ENCODE measurements at regions not wholly inside any gene's neighbourhood (a gene's known extent, or its start where the extent isn't known, plus 50 kb on each side); places are given as distances from the start of the nearest gene placed in this dataset.

- H3K36me3 ChIP-seq (ENCODE audit: control insufficient read depth, insufficient read depth, low read length): no peaks in the 10 kb centered on the region
- CTCF ChIA-PET: interaction anchor here (1.8 kb wide), 1 partner anchor 9 kb away, joined by 5 read pairs; no protein-coding TSS in a partner anchor
- POLR2A ChIA-PET: no interaction called here
- H3K4me3 ChIP-seq (ENCODE audit: low read depth, low read length): no peak overlapping the region
- peaks cover 4% of the 10 kb centered on the region for H3K27me3 ChIP-seq (ENCODE audit: control insufficient read depth, insufficient read depth, low read length)
- TF ChIP-seq CTCF (IDR thresholded peaks at IDR 0.05; ENCODE audit: insufficient read depth, low read depth, low read length): no peak
- DNase-seq (ENCODE audit: low read depth): no peak
Observed at GRCh38 chr16:48047241-48047640, 108.6 kb downstream of the ABCC12 start.

- Histone ChIP-seq H3K36me3 (ENCODE audit: control insufficient read depth, insufficient read depth, low read length) (no peaks in the 10 kb centered on the region), H3K27me3 (ENCODE audit: control insufficient read depth, insufficient read depth, low read length) (peaks cover 1% of the 10 kb centered on the region), H3K4me3 (ENCODE audit: low read depth, low read length) (no peak overlapping the region)
- no peak for DNase-seq (ENCODE audit: low read depth)
- no peak for TF ChIP-seq CTCF (IDR thresholded peaks at IDR 0.05; ENCODE audit: insufficient read depth, low read depth, low read length)
- ChIA-PET POLR2A (no interaction called here), CTCF (no interaction called here)
Observed at GRCh38 chr16:48044117-48044516, 111.7 kb downstream of the ABCC12 start.

GRCh38 chr16:48041981-48042421 is 113.8 kb downstream of the ABCC12 start:
- DNase-seq (ENCODE audit: low read depth): no peak
- CTCF ChIA-PET: interaction anchor here (1.2 kb wide), 1 partner anchor 13 kb away, joined by 4 read pairs; no protein-coding TSS in a partner anchor
- no peak for TF ChIP-seq CTCF (IDR thresholded peaks at IDR 0.05; ENCODE audit: insufficient read depth, low read depth, low read length)
- Histone ChIP-seq H3K4me3 (ENCODE audit: low read depth, low read length) (no peak overlapping the region), H3K36me3 (ENCODE audit: control insufficient read depth, insufficient read depth, low read length) (no peaks in the 10 kb centered on the region), H3K27me3 (ENCODE audit: control insufficient read depth, insufficient read depth, low read length) (no peaks in the 10 kb centered on the region)
- POLR2A ChIA-PET: no interaction called here

GRCh38 chr16:48035142-48035541 is 120.7 kb downstream of the ABCC12 start:
- Histone ChIP-seq H3K36me3 (ENCODE audit: control insufficient read depth, insufficient read depth, low read length) (no peaks in the 10 kb centered on the region), H3K4me3 (ENCODE audit: low read depth, low read length) (no peak overlapping the region), H3K27me3 (ENCODE audit: control insufficient read depth, insufficient read depth, low read length) (no peaks in the 10 kb centered on the region; the same call in 1 of the 2 replicates)
- POLR2A ChIA-PET: no interaction called here
- no peak for DNase-seq (ENCODE audit: low read depth)
- no peak for TF ChIP-seq CTCF (IDR thresholded peaks at IDR 0.05; ENCODE audit: insufficient read depth, low read depth, low read length)
- CTCF ChIA-PET: interaction anchor here (1.1 kb wide), 1 partner anchor 20 kb away, joined by 3 read pairs; no protein-coding TSS in a partner anchor

- TF ChIP-seq CTCF (IDR thresholded peaks at IDR 0.05; ENCODE audit: insufficient read depth, low read depth, low read length): no peak
- no peak for DNase-seq (ENCODE audit: low read depth)
- POLR2A ChIA-PET: no interaction called here
- Histone ChIP-seq H3K4me3 (ENCODE audit: low read depth, low read length) (no peak overlapping the region), H3K27me3 (ENCODE audit: control insufficient read depth, insufficient read depth, low read length) (peaks cover 2% of the 10 kb centered on the region; the same call in 1 of the 2 replicates), H3K36me3 (ENCODE audit: control insufficient read depth, insufficient read depth, low read length) (no peaks in the 10 kb centered on the region)
- CTCF ChIA-PET: no interaction called here
Observed at GRCh38 chr16:48030926-48031325, 124.9 kb downstream of the ABCC12 start.

Measured in BJ (cell line).